ENCODE measurements at regions not wholly inside any gene's neighbourhood (a gene's known extent, or its start where the extent isn't known, plus 50 kb on each side); places are given as distances from the start of the nearest gene placed in this dataset.
"Not testable (repeated sequence)": the region's sequence is repeated elsewhere in the genome, so short reads cannot be mapped to it uniquely, and the experiment has no call there.

GRCh38 chr5:51172903-51173626 lies 210.2 kb upstream of the ISL1 start:
- no peak for DNase-seq

- DNase-seq, result no peak
These were observed 201.9 kb upstream of the ISL1 start for GRCh38 chr5:51181208-51181894.

GRCh38 chr5:51185850-51186329 lies 197.4 kb upstream of the ISL1 start:
- no peak for DNase-seq

- DNase-seq, result no peak
These were observed 195.2 kb upstream of the ISL1 start for GRCh38 chr5:51188001-51188591.

GRCh38 chr5:51194671-51195070 lies 188.6 kb upstream of the ISL1 start:
- no peak for DNase-seq

GRCh38 chr5:51201024-51201423 lies 182.2 kb upstream of the ISL1 start:
- no peak for DNase-seq

- DNase-seq, result no peak
These were observed 181.5 kb upstream of the ISL1 start for GRCh38 chr5:51201708-51202107.

GRCh38 chr5:51202161-51202560 lies 181.1 kb upstream of the ISL1 start:
- no peak for DNase-seq

GRCh38 chr5:51203598-51203997 lies 179.7 kb upstream of the ISL1 start:
- DNase-seq, result no peak

GRCh38 chr5:51208296-51208695 lies 175.0 kb upstream of the ISL1 start:
- DNase-seq, result no peak

- no peak for DNase-seq
These were observed 168.5 kb upstream of the ISL1 start for GRCh38 chr5:51214746-51215145.

GRCh38 chr5:51225789-51226742 lies 157.2 kb upstream of the ISL1 start:
- DNase-seq, result no peak

- no peak for DNase-seq
These were observed 155.2 kb upstream of the ISL1 start for GRCh38 chr5:51227963-51228470.

GRCh38 chr5:51230336-51230735 lies 152.9 kb upstream of the ISL1 start:
- DNase-seq, result no peak

GRCh38 chr5:51242456-51242855 lies 140.8 kb upstream of the ISL1 start:
- DNase-seq, result no peak

GRCh38 chr5:51250957-51251356 lies 132.3 kb upstream of the ISL1 start:
- DNase-seq, result not testable (repeated sequence)

- no peak for DNase-seq
These were observed 112.0 kb upstream of the ISL1 start for GRCh38 chr5:51271261-51271660.

GRCh38 chr5:51273021-51273420 lies 110.2 kb upstream of the ISL1 start:
- DNase-seq, result no peak

- DNase-seq, result no peak
These were observed 109.4 kb upstream of the ISL1 start for GRCh38 chr5:51273871-51274270.

- no peak for DNase-seq
These were observed 107.8 kb upstream of the ISL1 start for GRCh38 chr5:51275428-51275827.

- DNase-seq, result no peak
These were observed 107.0 kb upstream of the ISL1 start for GRCh38 chr5:51276250-51276649.

- DNase-seq, result no peak
These were observed 104.7 kb upstream of the ISL1 start for GRCh38 chr5:51278539-51278938.
